ENCODE measurements at regions not wholly inside any gene's neighbourhood (a gene's known extent, or its start where the extent isn't known, plus 50 kb on each side); places are given as distances from the start of the nearest gene placed in this dataset.

DNA sequence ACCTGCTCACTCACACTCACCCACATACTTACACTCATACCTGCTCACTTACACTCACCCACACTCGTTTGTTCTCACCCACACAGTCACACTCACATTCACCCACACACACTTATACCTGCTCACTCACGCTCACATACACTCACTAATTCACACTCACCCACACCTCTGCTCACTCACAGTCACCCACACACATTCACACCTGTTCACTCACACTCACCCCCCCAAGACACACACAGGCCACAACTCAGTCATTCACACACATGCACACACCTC is 436.2 kb downstream of the BCL11B start:
- no peak for DNase-seq

- DNase-seq, result no peak
Measured at GRCh38 chr14:98840091-98840490, 431.9 kb downstream of the BCL11B start.

DNA sequence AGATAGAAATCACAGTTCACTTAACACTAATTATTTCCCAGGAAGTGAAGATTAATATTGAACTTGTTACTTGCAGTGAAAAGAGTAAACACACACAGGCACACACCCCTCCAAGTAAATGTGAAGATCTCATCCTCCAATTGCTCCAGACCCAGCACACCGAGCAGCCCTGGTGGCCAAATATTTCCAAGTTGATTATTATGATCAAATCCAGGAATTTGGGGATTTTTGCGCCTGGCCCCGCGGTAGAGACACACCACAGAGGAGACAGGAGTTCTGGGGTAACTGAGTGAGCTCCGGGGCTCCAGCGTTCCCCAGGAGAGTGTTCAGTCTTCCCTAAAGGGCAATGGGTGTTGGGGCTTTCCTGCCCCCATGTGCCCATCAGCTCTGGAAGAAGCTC is 431.5 kb downstream of the BCL11B start:
- DNase-seq, result no peak

GRCh38 chr14:98844456-98844855 is 427.5 kb downstream of the BCL11B start:
- DNase-seq, result no peak

DNA sequence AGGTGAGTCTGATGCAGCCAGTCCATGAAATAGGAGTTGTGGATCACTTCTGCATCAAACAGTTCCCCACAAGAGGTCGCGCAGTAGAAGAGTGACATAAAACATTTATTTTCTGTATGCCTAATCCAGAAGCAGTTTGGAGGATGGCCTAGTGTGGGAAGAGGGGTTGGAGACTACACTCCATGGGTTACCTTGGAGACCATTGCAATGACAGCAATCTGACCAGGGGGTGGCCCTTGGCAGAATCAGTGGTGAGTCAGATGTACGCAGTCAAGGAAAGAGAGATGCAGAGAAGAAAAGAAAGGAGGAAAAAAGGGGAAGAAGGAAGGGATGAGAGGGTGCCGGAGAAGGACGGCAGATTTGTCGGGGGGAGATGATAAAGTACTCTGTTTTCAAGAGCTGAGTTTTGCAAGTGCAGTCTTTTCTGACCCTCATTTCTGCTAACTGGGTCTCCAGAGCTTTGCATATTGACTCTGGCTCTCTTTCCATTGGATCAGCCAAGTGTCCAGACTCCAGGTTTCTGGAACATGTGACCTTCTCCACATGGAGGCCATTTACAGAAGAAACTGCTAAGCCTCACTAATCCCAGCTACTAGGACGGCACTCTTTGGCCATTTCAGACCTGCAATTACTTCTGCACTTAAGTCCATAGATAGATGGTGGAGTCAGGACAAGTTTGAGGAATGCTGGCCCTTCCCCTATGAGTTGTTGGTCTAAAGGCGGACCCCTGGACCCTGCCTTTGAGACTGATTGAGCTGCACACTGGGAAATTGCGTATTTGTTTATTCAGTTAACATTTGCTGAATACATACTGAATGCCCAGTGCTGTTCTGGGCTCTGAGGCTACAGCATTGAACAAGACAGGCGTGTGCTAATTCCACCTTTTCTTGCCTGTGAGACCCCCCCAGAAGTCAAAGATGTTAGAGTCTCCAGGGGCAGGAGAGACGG is 424.2 kb downstream of the BCL11B start:
- no peak for DNase-seq

DNA sequence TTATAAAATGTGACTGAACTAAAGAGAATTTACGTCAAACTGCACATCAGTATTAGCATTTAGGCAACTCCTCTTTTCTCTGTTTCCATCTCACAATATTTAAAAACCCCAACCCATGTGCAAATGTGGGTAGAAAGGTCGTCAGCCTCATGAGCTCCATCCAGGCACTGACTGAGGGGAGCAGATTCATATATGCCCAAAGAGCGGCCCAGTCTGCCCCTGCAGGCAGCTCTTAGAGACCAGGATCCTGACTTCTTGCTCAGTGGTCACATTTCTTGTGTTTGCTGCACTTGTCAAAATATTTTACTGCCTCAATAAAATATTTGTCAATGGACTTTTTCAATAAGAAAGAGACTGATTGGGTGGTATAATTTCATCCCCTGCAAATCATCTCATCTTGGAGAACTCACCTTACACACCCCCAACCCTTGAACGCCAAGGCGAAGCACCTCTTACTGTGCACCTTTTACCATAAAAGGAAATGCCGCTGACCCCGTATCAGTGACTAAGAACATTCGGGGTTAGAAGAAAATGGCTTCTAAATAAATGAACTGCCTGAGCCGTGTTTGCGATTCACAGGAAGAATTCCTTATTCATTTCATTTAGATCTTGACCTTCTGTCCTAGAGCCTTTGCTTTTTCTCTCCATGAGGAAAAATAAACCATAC is 418.8 kb downstream of the BCL11B start:
- no peak for DNase-seq

DNA sequence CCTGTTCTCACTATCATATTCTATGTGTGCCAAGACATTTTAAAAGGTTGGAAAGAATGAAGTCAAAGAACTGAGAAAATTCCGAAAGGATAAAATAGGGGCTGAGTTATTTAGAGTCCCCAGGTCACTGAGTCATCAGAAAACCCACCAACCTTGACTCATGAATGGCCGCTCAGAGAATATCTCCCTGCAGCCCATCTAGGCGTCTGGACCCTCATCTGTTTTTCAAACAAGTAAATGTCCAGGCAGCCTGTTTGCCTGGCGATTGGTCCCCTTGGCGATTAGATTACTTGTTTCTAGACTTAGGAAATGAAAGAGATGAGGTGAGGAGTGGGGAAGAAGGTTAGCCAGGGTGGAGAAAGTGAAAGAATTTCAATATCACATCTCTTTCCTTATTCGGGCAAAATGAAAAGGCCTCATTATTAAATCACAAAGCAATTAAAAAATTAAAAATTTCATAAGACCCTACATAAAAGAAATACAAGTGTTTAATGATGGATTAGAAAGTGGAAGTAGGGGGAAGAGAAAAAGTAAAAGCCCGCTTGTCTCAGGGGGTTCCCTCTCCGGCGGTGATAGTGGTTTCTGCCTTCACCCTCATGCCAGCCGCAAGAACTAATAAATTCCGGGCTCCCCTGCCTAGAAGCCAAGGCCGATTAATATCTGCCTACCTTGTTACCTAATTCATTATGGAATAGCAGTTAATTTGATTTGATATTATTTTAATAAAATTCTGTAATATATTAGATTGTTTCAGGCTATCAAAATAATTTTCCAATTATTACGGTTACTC is 415.9 kb downstream of the BCL11B start:
- no peak for DNase-seq

DNA sequence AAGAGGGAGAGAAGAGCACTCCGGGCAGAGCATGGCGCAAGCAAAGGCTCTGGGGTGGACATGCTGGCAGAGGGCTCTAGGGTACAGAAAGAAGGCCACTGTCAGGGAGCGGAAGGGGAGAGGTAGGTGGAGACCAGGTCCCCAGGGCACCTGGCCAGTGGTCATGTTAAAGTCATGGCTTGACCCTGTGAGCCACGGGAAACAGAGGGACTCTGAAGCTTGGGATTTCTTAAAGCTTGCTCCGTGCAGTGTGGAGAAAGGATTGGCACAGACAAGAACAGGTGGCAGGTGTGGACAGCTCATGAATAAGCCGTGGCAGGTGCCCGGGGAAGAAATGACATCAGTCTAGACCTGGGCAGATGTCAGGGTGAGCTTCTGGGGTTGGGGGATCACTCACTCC is 413.8 kb downstream of the BCL11B start:
- no peak for DNase-seq

GRCh38 chr14:98858561-98858960 is 413.4 kb downstream of the BCL11B start:
- no peak for DNase-seq

DNA sequence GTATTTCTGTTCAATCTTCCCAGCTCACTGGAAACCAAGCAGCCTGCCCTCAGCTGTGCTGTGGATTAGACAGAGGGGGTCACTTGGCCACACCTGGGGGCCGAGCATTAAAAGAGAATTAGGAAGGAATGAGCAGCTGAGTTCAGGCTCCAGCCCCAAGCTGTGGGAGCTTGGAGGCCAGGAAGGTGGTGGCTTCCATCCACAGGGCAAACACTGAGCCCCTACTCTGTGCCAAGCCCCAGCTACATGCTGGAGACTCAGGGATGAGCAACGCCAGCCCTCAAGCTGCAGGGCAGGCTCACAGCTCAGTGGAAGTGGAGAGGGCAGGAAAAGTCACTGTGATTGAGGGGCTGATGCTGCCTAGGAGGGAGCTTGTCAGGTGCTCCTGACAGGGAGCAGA is 412.7 kb downstream of the BCL11B start:
- DNase-seq, result no peak

- DNase-seq, result no peak
Measured at GRCh38 chr14:98864211-98864610, 407.8 kb downstream of the BCL11B start.

DNA sequence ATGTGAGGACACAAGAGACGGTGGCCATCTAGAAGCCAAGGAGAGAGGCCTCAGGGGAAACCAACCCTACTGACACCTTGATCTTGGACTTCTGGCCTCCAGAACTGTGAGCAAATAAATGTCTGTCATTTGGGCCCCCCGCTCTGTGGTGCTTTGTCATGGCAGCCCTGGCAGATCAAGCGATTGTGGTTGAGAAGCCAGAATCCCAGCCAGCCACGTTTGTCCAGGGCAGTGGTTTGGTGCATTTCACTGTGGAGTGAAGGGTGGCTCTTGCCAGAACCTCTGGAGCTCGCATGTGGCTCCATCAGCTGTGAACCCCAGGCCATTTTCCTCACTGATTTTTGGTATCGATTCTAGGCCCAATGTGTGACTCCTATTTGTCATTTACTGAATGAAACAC is 404.9 kb downstream of the BCL11B start:
- no peak for DNase-seq

DNA sequence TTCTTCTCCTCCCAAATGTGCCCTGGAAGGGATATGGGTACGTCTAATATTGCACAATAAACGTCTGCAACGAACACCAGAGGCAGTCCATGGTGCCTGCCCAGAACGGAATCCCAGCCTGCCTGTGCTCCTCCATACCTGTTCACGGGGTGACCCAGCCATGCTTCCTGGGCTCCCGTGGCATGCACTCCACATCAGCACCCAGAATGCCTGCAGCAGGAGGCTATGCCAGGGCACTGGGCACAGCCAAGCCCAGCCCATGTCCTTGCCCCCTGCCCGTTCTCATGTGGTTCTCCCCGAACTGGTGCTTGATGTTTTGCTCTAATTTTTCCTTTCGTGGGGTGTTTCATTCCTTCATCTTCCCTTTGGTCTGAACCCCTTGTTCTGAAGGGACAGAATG is 404.3 kb downstream of the BCL11B start:
- DNase-seq, result no peak

GRCh38 chr14:98868866-98869265 is 403.1 kb downstream of the BCL11B start:
- DNase-seq, result no peak

GRCh38 chr14:98871796-98872195 is 400.2 kb downstream of the BCL11B start:
- DNase-seq, result no peak

- DNase-seq, result no peak
Measured at GRCh38 chr14:98877065-98877464, 394.9 kb downstream of the BCL11B start.

DNA sequence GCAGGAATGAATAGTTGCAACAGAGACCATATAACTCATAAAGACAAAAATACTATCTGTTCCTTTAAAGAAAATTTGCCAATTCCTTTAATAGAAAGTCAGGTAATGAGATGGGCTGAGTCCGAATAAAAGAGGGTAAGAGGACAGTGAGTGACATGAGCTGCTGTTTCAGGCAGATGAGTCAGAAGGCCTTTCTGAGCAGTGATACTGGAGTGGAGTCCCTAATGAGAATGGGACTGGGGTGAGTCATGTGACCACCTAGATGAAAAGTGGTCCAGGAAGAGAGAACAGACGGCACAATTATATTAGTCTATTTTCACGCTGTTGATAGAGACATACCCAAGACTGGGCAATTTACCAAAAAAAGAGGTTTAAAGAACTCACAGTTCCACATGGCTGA is 393.7 kb downstream of the BCL11B start:
- no peak for DNase-seq

DNA sequence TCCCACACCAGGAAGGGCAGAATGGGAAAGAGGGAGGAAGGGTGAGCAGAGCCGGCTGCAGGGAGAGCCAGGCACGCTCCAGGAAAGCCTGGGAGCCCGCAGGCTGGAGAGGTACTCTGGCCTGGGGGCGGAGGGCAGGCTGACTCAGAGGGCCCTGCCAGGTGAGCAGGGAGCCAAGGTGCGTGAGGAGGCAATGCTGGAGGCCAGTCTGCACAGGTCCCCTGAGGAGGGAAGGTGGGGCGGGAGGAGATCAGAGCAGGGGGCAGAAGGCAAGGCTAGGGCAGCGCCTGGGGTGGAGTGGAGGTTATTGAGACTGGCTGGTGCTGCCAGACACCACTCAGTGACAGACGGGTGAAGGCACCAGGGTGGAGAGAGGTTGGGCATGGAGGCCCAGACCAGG is 385.0 kb downstream of the BCL11B start:
- DNase-seq, result no peak

- DNase-seq, result no peak
Measured at GRCh38 chr14:98888281-98888680, 383.7 kb downstream of the BCL11B start.

GRCh38 chr14:98888927-98889835 is 382.8 kb downstream of the BCL11B start:
- no peak for DNase-seq

DNA sequence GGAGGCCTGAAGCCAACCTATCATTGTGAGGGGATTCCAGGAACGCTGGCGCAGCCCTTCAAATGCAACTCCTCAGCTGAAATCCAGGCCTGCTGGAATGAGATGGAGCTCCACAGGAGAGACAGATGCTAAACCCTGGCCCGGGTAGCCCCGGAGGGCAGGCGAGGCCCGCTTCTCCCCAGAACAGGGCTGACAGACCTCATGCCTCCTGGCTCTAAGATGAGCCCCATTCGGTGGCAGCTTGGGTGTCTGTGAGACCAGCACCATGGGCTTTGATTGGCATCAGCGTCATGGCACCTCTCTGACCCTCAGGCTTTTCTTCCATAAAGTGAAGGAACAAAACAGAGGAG is 382.2 kb downstream of the BCL11B start:
- no peak for DNase-seq

Data from nucleus accumbens (tissue), 56 donors.